DOHH2 (cell line): ENCODE measurements at regions not wholly inside any gene's neighbourhood (a gene's known extent, or its start where the extent isn't known, plus 50 kb on each side); places are given as distances from the start of the nearest gene placed in this dataset.

Experiments used
- CTCF ChIP-seq: fragments of 200-600 bp; sonication (generic); IDR thresholded peaks from one replicate; pipeline ENCODE4 v1.5.1; 2014; ENCODE audit warnings: antibody characterized with exemption, mild to moderate bottlenecking, low read depth, low read length; ENCODE audit not compliant: poor library complexity, severe bottlenecking
- EZH2phosphoT487 ChIP-seq: fragments of 200-600 bp; sonication (generic); IDR thresholded peaks from 2 replicates; pipeline ENCODE4 v1.6.1; 2017; ENCODE audit warnings: borderline replicate concordance, mild to moderate bottlenecking, antibody characterized with exemption, low read length, moderate library complexity, mixed read lengths

DNA sequence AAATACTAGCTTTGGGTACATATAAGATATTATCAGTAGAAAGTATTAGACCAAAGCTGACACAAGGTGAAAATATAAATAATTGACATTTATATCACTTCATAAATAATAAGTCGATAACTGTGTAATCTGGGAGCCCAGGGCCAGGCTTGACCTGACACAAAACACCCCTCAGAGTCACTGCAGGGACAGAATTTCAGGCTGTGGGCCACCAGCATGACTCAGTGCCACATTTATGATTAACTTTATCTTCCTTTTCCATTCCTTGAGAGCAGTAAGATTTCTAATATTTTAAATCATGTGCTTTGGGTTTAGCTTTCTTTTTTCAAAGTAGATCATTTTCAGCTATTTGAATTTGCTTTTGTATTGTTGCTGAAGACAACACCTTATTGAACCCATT lies 102.9 kb upstream of the NFE2L3 start:
- TF ChIP-seq CTCF (no peak), EZH2phosphoT487 (no peak)
